SU-DHL-6 (cell line): ENCODE measurements at regions not wholly inside any gene's neighbourhood (a gene's known extent, or its start where the extent isn't known, plus 50 kb on each side); places are given as distances from the start of the nearest gene placed in this dataset.
"Not testable (repeated sequence)": the region's sequence is repeated elsewhere in the genome, so short reads cannot be mapped to it uniquely, and the experiment has no call there.

Experiments
- EZH2phosphoT487 ChIP-seq: fragments of 200-600 bp; sonication (generic), shearing (Covaris generic); conservative IDR thresholded peaks from 2 replicates; pipeline ENCODE4 v1.6.1; 2018; ENCODE audit warnings: mild to moderate bottlenecking, antibody characterized with exemption, low read length, moderate library complexity, mixed read lengths
- TF ChIP-seq, protein P1 (sequence below): fragments of 200-600 bp; sonication (generic); IDR thresholded peaks from one replicate; pipeline ENCODE4 v1.5.1; 2017; ENCODE audit warnings: antibody characterized with exemption, mild to moderate bottlenecking, low read length, moderate library complexity; ENCODE audit not compliant: insufficient read depth, poor library complexity, severe bottlenecking

DNA sequence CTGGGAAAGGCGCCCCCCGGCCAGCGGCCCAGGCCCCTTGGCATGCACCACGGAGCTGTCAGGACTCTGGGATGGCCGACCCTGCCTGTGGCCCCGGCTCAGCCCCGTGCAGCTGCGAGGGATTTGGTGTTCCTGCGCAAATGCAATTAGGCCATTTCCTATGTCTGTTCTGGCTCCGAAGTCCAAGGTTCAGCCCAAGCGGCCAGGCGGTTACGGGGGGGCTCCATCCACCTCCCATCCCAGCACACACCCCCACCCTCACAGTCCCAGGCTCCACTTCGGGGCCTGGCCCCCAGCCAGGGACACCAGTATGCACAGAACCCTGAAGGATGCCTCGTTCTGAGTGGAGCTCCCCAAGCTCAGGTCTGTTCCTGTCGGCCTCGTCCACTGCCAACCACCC, 891.3 kb downstream of the RPIA start:
- TF ChIP-seq, protein P1, sequence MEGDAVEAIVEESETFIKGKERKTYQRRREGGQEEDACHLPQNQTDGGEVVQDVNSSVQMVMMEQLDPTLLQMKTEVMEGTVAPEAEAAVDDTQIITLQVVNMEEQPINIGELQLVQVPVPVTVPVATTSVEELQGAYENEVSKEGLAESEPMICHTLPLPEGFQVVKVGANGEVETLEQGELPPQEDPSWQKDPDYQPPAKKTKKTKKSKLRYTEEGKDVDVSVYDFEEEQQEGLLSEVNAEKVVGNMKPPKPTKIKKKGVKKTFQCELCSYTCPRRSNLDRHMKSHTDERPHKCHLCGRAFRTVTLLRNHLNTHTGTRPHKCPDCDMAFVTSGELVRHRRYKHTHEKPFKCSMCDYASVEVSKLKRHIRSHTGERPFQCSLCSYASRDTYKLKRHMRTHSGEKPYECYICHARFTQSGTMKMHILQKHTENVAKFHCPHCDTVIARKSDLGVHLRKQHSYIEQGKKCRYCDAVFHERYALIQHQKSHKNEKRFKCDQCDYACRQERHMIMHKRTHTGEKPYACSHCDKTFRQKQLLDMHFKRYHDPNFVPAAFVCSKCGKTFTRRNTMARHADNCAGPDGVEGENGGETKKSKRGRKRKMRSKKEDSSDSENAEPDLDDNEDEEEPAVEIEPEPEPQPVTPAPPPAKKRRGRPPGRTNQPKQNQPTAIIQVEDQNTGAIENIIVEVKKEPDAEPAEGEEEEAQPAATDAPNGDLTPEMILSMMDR = not testable (repeated sequence)
- not testable (repeated sequence) for TF ChIP-seq EZH2phosphoT487
